H1 (cell line): ENCODE measurements at regions not wholly inside any gene's neighbourhood (a gene's known extent, or its start where the extent isn't known, plus 50 kb on each side); places are given as distances from the start of the nearest gene placed in this dataset.

Experiments used
- CTCF ChIA-PET: fragments of 300-600 bp; sonication (Branson Sonifier 250); formaldehyde crosslinking; loops from one replicate; lab custom pipeline; 2021; ENCODE audit not compliant: partially characterized antibody; lab: Charles Lee
- POLR2A ChIA-PET: fragments of 300-600 bp; sonication (Branson Sonifier 250); formaldehyde crosslinking; loops from one replicate; lab custom pipeline; 2021; ENCODE audit warnings: inconsistent platforms; ENCODE audit not compliant: partially characterized antibody; lab: Charles Lee
- DNase-seq, 2 experiments: peaks; one replicate each; pipeline versions ENCODE4 v3.0.0 to v3.0.0-alpha.2; 2010 to 2022; ENCODE audit warnings: low spot score in 2 of 2, low read depth in 1 of 2, mixed read lengths in 1 of 2
- FAIRE-seq: peaks from 2 replicates; lab custom pipeline; 2011; peaks lifted over from hg19 to GRCh38; lab: Jason Lieb, UNC
- H2AFZ ChIP-seq: 2 replicates; pipeline ENCODE4 v1.8.1; 2012; ENCODE audit warnings: low read length, inconsistent platforms
- H2AK5ac ChIP-seq: 2 replicates; pipeline ENCODE4 v1.6.1; 2013; ENCODE audit warnings: low read depth, low read length
- H2BK120ac ChIP-seq: replicated peaks from 2 replicates; pipeline ENCODE3; 2013; ENCODE audit warnings: low read depth, low read length, inconsistent platforms
- H2BK12ac ChIP-seq: 2 replicates; pipeline ENCODE4 v1.6.1; 2013; ENCODE audit warnings: low read depth, low read length
- H2BK15ac ChIP-seq: 2 replicates; pipeline ENCODE4 v1.6.1; 2013; ENCODE audit warnings: low read length
- H2BK20ac ChIP-seq: 2 replicates; pipeline ENCODE4 v1.6.1; 2013; ENCODE audit warnings: low read length
- H2BK5ac ChIP-seq: 2 replicates; pipeline ENCODE4 v1.6.1; 2013; ENCODE audit warnings: low read depth, low read length
- H3K14ac ChIP-seq: 2 replicates; pipeline ENCODE4 v1.6.1; 2013; ENCODE audit warnings: inconsistent platforms; ENCODE audit not compliant: insufficient read length
- H3K18ac ChIP-seq: 2 replicates; pipeline ENCODE4 v1.6.1; 2013; ENCODE audit warnings: low read length; ENCODE audit errors: extremely low read depth
- H3K23ac ChIP-seq: 2 replicates; pipeline ENCODE4 v1.6.1; 2013; ENCODE audit warnings: inconsistent platforms; ENCODE audit not compliant: insufficient read length
- H3K23me2 ChIP-seq: 2 replicates; pipeline ENCODE4 v1.6.1; 2013; ENCODE audit warnings: low read depth, low read length
- H3K27ac ChIP-seq: 2 replicates; pipeline ENCODE4 v1.6.1; 2011; ENCODE audit warnings: low read depth, low read length, inconsistent platforms
- H3K27me3 ChIP-seq, 4 experiments: replicated peaks in 1 of 4; 1 replicate in 1 of 4; 2 replicates in 3 of 4; pipeline versions ENCODE4 v1.6.1 to v1.8.1; 2011 to 2013; ENCODE audit warnings: low read length in 3 of 4, mild to moderate bottlenecking in 3 of 4, inconsistent platforms in 2 of 4, mixed read lengths in 2 of 4, moderate library complexity in 1 of 4; ENCODE audit not compliant: control insufficient read depth in 3 of 4, insufficient read depth in 3 of 4; ENCODE audit errors: extremely low read depth in 1 of 4
- H3K36me3 ChIP-seq, 4 experiments: 2 replicates each; pipeline versions ENCODE4 v1.6.1 to v1.8.1; 2011 to 2013; ENCODE audit warnings: mild to moderate bottlenecking in 4 of 4, low read length in 3 of 4, moderate library complexity in 2 of 4, control low read depth in 1 of 4, inconsistent platforms in 1 of 4; ENCODE audit not compliant: insufficient read depth in 4 of 4, control insufficient read depth in 2 of 4
- H3K4ac ChIP-seq: replicated peaks from 2 replicates; pipeline ENCODE3; 2013; ENCODE audit warnings: low read length, low read depth, mixed read lengths, inconsistent platforms; ENCODE audit not compliant: insufficient read length
- H3K4me1 ChIP-seq, 4 experiments: replicated peaks in 1 of 4; 1 replicate in 1 of 4; 2 replicates in 3 of 4; pipeline versions ENCODE4 v1.6.1 to v1.8.1; 2011 to 2013; ENCODE audit warnings: low read length in 3 of 4, inconsistent platforms in 2 of 4, mixed read lengths in 1 of 4; ENCODE audit not compliant: insufficient read depth in 4 of 4, control insufficient read depth in 3 of 4
- H3K4me2 ChIP-seq, 2 experiments: 2 replicates each; pipeline versions ENCODE4 v1.6.1 to v1.8.1; 2011 to 2013; ENCODE audit warnings: low read depth in 2 of 2, low read length in 2 of 2, control low read depth in 1 of 2, inconsistent platforms in 1 of 2, mild to moderate bottlenecking in 1 of 2; ENCODE audit not compliant: insufficient read depth in 1 of 2
- H3K4me3 ChIP-seq, 4 experiments: fragments of 200-600, 300-600 bp in 1 of 4; sonication (generic), shearing (Covaris generic), sonication (Bioruptor Twin) in 1 of 4; 2 replicates each; pipeline versions ENCODE4 v1.5.1 to v1.8.1; 2011 to 2016; ENCODE audit warnings: low read length in 4 of 4, low read depth in 3 of 4, control low read depth in 2 of 4, inconsistent platforms in 2 of 4, mild to moderate bottlenecking in 2 of 4, mixed read lengths in 1 of 4, moderate library complexity in 1 of 4; ENCODE audit not compliant: insufficient read depth in 2 of 4; ENCODE audit errors: extremely low read depth in 1 of 4
- H3K56ac ChIP-seq: replicated peaks from 2 replicates; pipeline ENCODE3; 2013; ENCODE audit warnings: low read depth, mild to moderate bottlenecking, mixed read lengths, low read length, inconsistent platforms; ENCODE audit not compliant: insufficient read length
- H3K79me1 ChIP-seq: 2 replicates; pipeline ENCODE4 v1.6.1; 2013; ENCODE audit warnings: low read depth, low read length, control low read depth
- H3K79me2 ChIP-seq, 2 experiments: 2 replicates each; pipeline versions ENCODE4 v1.6.1 to v1.8.1; 2012 to 2013; ENCODE audit warnings: low read length in 2 of 2, mild to moderate bottlenecking in 2 of 2, inconsistent platforms in 1 of 2; ENCODE audit not compliant: insufficient read depth in 2 of 2, control insufficient read depth in 1 of 2
- H3K9ac ChIP-seq, 4 experiments: replicated peaks in 1 of 4; 1 replicate in 1 of 4; 2 replicates in 3 of 4; pipeline versions ENCODE4 v1.6.1 to v1.8.1; 2011 to 2013; ENCODE audit warnings: low read depth in 3 of 4, low read length in 3 of 4, control low read depth in 2 of 4, mild to moderate bottlenecking in 2 of 4, moderate library complexity in 2 of 4, inconsistent platforms in 1 of 4; ENCODE audit errors: extremely low read depth in 1 of 4
- H3K9me3 ChIP-seq, 2 experiments: 2 replicates each; pipeline versions ENCODE4 v1.6.1 to v1.8.1; 2012 to 2013; ENCODE audit warnings: mild to moderate bottlenecking in 2 of 2, moderate library complexity in 2 of 2, control low read depth in 1 of 2, inconsistent platforms in 1 of 2, low read depth in 1 of 2, low read length in 1 of 2, mixed read lengths in 1 of 2; ENCODE audit not compliant: insufficient read depth in 2 of 2
- H4K20me1 ChIP-seq, 2 experiments: replicated peaks in 1 of 2; 2 replicates each; pipeline versions ENCODE3 to v1.8.1; 2011 to 2013; ENCODE audit warnings: inconsistent platforms in 2 of 2, low read length in 2 of 2, mild to moderate bottlenecking in 1 of 2; ENCODE audit not compliant: insufficient read depth in 2 of 2, control insufficient read depth in 1 of 2
- H4K5ac ChIP-seq: 2 replicates; pipeline ENCODE4 v1.6.1; 2013; ENCODE audit warnings: low read length, low read depth, mixed read lengths, inconsistent platforms; ENCODE audit not compliant: insufficient read length
- H4K8ac ChIP-seq: 2 replicates; pipeline ENCODE4 v1.8.0; 2013; ENCODE audit warnings: mild to moderate bottlenecking, moderate library complexity, low read length, inconsistent platforms; ENCODE audit not compliant: insufficient read depth; ENCODE audit errors: extremely low read depth
- H4K91ac ChIP-seq: replicated peaks from 2 replicates; pipeline ENCODE3; 2013; ENCODE audit warnings: low read length, mixed read lengths, inconsistent platforms; ENCODE audit not compliant: insufficient read length
- ASH2L ChIP-seq: fragments of 200-600, 300-600 bp; sonication (generic); IDR thresholded peaks from one replicate; pipeline ENCODE4 v1.7.1; 2017; ENCODE audit warnings: low read length
- EP300 ChIP-seq, 2 experiments: IDR thresholded peaks; 1 replicate in 1 of 2; 2 replicates in 1 of 2; pipeline ENCODE4 v1.6.1; 2011 to 2012; ENCODE audit warnings: low read depth in 2 of 2, low read length in 2 of 2, mild to moderate bottlenecking in 2 of 2, borderline replicate concordance in 1 of 2, inconsistent platforms in 1 of 2, moderate library complexity in 1 of 2
- HDAC2 ChIP-seq, 2 experiments: fragments of 300-600 bp in 1 of 2; sonication (generic) in 1 of 2; IDR thresholded peaks; 2 replicates each; pipeline ENCODE4 v1.6.1; 2011 to 2012; ENCODE audit warnings: low read depth in 2 of 2, low read length in 2 of 2, mild to moderate bottlenecking in 2 of 2, moderate library complexity in 2 of 2, borderline replicate concordance in 1 of 2, inconsistent platforms in 1 of 2
- KDM5A ChIP-seq: fragments of 200-600 bp; IDR thresholded peaks from 2 replicates; pipeline ENCODE4 v1.7.1; 2012; ENCODE audit warnings: mild to moderate bottlenecking, low read length, inconsistent platforms, mixed read lengths
- MAFK ChIP-seq: IDR thresholded peaks from 2 replicates; pipeline ENCODE4 v1.6.1; 2012; ENCODE audit warnings: low read depth, mild to moderate bottlenecking, improper control_type of control experiment, low read length
- NANOG ChIP-seq: IDR thresholded peaks from 2 replicates; pipeline ENCODE4 v1.6.1; 2011; ENCODE audit warnings: low read length, low read depth, mild to moderate bottlenecking, inconsistent platforms; ENCODE audit not compliant: insufficient read depth, poor library complexity, severe bottlenecking
- POU5F1 ChIP-seq: IDR thresholded peaks from 2 replicates; pipeline ENCODE4 v1.6.1; 2011; ENCODE audit warnings: low read depth, mild to moderate bottlenecking, low read length, moderate library complexity
- SAP30 ChIP-seq: fragments of 300-600 bp; sonication (generic); IDR thresholded peaks from 2 replicates; pipeline ENCODE4 v1.7.1; 2012; ENCODE audit warnings: low read length, moderate library complexity, mild to moderate bottlenecking, inconsistent platforms; ENCODE audit not compliant: insufficient read depth, insufficient replicate concordance
- SIRT6 ChIP-seq: IDR thresholded peaks from one replicate; pipeline ENCODE4 v1.7.1; 2012; ENCODE audit warnings: low read length, inconsistent platforms
- SP1 ChIP-seq: IDR thresholded peaks from 2 replicates; pipeline ENCODE4 v1.6.1; 2011; ENCODE audit warnings: low read depth, low read length
- SRF ChIP-seq: IDR thresholded peaks from 2 replicates; pipeline ENCODE4 v1.6.1; 2011; ENCODE audit warnings: mild to moderate bottlenecking, low read depth, low read length, moderate library complexity
- WGBS, 2 experiments: shearing (Covaris generic) in 1 of 2; methylation state at CpG; one replicate each; pipeline versions ENCODE4 v1.1.6 to v1.1.7; 2013 to 2015; ENCODE audit warnings: low lambda C conversion rate in 2 of 2, mixed read lengths in 2 of 2, inconsistent platforms in 1 of 2, low coverage in 1 of 2, missing lambda C conversion rate in 1 of 2; ENCODE audit not compliant: insufficient replicate concordance in 2 of 2, insufficient coverage in 1 of 2, insufficient read length in 1 of 2; ENCODE audit errors: extremely low coverage in 1 of 2, missing lambda C conversion rate in 1 of 2; 5-methylcytosine and 5-hydroxymethylcytosine counted together
- TF ChIP-seq, protein P1 (sequence below), 3 experiments: IDR thresholded peaks; 1 replicate in 2 of 3; 2 replicates in 1 of 3; pipeline versions ENCODE4 v1.5.1 to v1.6.1; 2011; ENCODE audit warnings: low read length in 3 of 3, mild to moderate bottlenecking in 3 of 3, inconsistent platforms in 2 of 3, low read depth in 1 of 3, moderate library complexity in 1 of 3; ENCODE audit not compliant: insufficient read depth in 1 of 3; ENCODE audit errors: control extremely low read depth in 1 of 3

DNA sequence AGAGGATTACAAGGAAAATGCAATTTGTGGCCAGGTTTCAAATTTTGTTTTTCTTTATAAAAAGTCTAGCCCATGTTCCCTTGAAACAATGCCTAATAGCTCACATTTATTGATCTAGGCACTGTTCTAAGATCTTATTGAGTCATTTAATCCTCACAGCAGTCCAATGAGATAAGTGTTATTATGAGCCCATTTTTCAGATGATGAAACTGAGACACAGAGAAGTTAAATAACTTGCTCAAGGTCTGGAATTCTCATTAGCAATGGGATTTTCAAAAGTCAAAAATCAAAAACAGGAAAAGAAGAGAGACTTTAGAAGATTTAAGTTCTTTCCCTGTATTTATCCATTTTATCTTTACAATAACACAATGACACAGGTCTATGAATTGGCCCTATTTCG, 90.0 kb upstream of the COL6A5 start:
- no peak overlapping the region for H2AK5ac ChIP-seq
- H3K14ac ChIP-seq, result no peak overlapping the region
- H3K56ac ChIP-seq, result no peak overlapping the region
- 93% methylated on average over 1 of the region's 1 CpG; no CpG with 5 or more reads in 1 of the 2 experiments for WGBS, 2 experiments
- CTCF ChIA-PET, result no interaction called here
- no peaks in the 10 kb centered on the region for H4K20me1 ChIP-seq
- FAIRE-seq, result no peak
- H2BK12ac ChIP-seq, result no peak overlapping the region
- H3K79me1 ChIP-seq, result no peaks in the 10 kb centered on the region
- H3K36me3 ChIP-seq, result no peaks in the 10 kb centered on the region
- H3K9ac ChIP-seq, result no peak overlapping the region
- H3K4me1 ChIP-seq, result no peaks in the 10 kb centered on the region
- H3K27me3 ChIP-seq, result no peaks in the 10 kb centered on the region
- no peaks in the 10 kb centered on the region for H3K23me2 ChIP-seq
- no peak overlapping the region for H3K27ac ChIP-seq
- POLR2A ChIA-PET, result no interaction called here
- H4K91ac ChIP-seq, result no peak overlapping the region
- H2BK5ac ChIP-seq, result no peak overlapping the region
- H3K9me3 ChIP-seq, result no peaks in the 10 kb centered on the region
- no peak overlapping the region for H2BK120ac ChIP-seq
- H4K8ac ChIP-seq, result no peak overlapping the region
- no peak overlapping the region for H2BK15ac ChIP-seq
- no peaks in the 10 kb centered on the region for H3K79me2 ChIP-seq
- H3K4me3 ChIP-seq, result no peak overlapping the region
- H3K18ac ChIP-seq, result no peak overlapping the region
- no peak overlapping the region for H2BK20ac ChIP-seq
- no peak overlapping the region for H4K5ac ChIP-seq
- no peak overlapping the region for H3K4ac ChIP-seq
- H3K23ac ChIP-seq, result no peak overlapping the region
- H2AFZ ChIP-seq, result no peak overlapping the region
- H3K4me2 ChIP-seq, result no peak overlapping the region
- DNase-seq, result no peak
- TF ChIP-seq SIRT6 (no peak), SRF (no peak), HDAC2 (IDR thresholded peaks at IDR 0.05; ENCODE audit: borderline replicate concordance in 1 of 2, low read depth in 2 of 2, low read length in 2 of 2) (no peak), POU5F1 (no peak), NANOG (no peak), KDM5A (no peak), SAP30 (no peak), EP300 (IDR thresholded peaks at IDR 0.05; ENCODE audit: borderline replicate concordance in 1 of 2, low read depth in 2 of 2, low read length in 2 of 2) (no peak), SP1 (no peak), MAFK (no peak), ASH2L (no peak)
- TF ChIP-seq, protein P1, sequence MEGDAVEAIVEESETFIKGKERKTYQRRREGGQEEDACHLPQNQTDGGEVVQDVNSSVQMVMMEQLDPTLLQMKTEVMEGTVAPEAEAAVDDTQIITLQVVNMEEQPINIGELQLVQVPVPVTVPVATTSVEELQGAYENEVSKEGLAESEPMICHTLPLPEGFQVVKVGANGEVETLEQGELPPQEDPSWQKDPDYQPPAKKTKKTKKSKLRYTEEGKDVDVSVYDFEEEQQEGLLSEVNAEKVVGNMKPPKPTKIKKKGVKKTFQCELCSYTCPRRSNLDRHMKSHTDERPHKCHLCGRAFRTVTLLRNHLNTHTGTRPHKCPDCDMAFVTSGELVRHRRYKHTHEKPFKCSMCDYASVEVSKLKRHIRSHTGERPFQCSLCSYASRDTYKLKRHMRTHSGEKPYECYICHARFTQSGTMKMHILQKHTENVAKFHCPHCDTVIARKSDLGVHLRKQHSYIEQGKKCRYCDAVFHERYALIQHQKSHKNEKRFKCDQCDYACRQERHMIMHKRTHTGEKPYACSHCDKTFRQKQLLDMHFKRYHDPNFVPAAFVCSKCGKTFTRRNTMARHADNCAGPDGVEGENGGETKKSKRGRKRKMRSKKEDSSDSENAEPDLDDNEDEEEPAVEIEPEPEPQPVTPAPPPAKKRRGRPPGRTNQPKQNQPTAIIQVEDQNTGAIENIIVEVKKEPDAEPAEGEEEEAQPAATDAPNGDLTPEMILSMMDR (IDR thresholded peaks at IDR 0.05; ENCODE audit: control extremely low read depth in 1 of 3, insufficient read depth in 1 of 3, low read depth in 1 of 3, low read length in 3 of 3), result no peak
